IMR-90 (cell line): ENCODE measurements at regions not wholly inside any gene's neighbourhood (a gene's known extent, or its start where the extent isn't known, plus 50 kb on each side); places are given as distances from the start of the nearest gene placed in this dataset.

Source experiments
- ATAC-seq: fragments of 200-7000 bp; cut with Tn5 transposase; 2 replicates; pipeline ENCODE4 v1.9.1; 2020; ENCODE audit warnings: low read depth, mild to moderate bottlenecking, moderate library complexity
- BruUV-seq: library from RNA; stranded (reverse); fragments of 400-500 nt; replicated peaks from 2 replicates; lab custom pipeline; 2021; lab: Mats Ljungman, UMichigan
- CTCF ChIA-PET: fragments of 300-600 bp; formaldehyde crosslinking; extraction: SDS; loops from one replicate; lab custom pipeline; 2021; ENCODE audit warnings: antibody characterized with exemption; lab: Yijun Ruan, JAX
- POLR2A ChIA-PET: fragments of 300-600 bp; sonication (Branson Sonifier 250); formaldehyde crosslinking; loops from one replicate; lab custom pipeline; 2022; ENCODE audit warnings: antibody characterized with exemption; ENCODE audit not compliant: unreplicated experiment; lab: Charles Lee
- DNase-seq: peaks from one replicate; pipeline ENCODE4 v3.0.0; 2013
- H2AFZ ChIP-seq: replicated peaks from 2 replicates; pipeline ENCODE3; 2013; ENCODE audit warnings: low read length, mild to moderate bottlenecking; ENCODE audit not compliant: poor library complexity
- H2AK5ac ChIP-seq: 2 replicates; pipeline ENCODE4 v1.6.1; 2013; ENCODE audit warnings: low read depth, low read length, inconsistent platforms
- H2AK9ac ChIP-seq: replicated peaks from 2 replicates; pipeline ENCODE3; 2013; ENCODE audit warnings: mild to moderate bottlenecking, low read depth, low read length, moderate library complexity; ENCODE audit not compliant: poor library complexity
- H2BK120ac ChIP-seq: 2 replicates; pipeline ENCODE4 v1.6.1; 2013; ENCODE audit warnings: low read depth, low read length, inconsistent platforms
- H2BK15ac ChIP-seq: 3 replicates; pipeline ENCODE4 v1.6.1; 2013; ENCODE audit warnings: low read depth, low read length, inconsistent platforms
- H2BK20ac ChIP-seq: 2 replicates; pipeline ENCODE4 v1.6.1; 2013; ENCODE audit warnings: low read depth, mild to moderate bottlenecking, inconsistent platforms, low read length, moderate library complexity
- H2BK5ac ChIP-seq: 2 replicates; pipeline ENCODE4 v1.6.1; 2013; ENCODE audit warnings: mild to moderate bottlenecking, low read depth, low read length, inconsistent platforms; ENCODE audit not compliant: poor library complexity, severe bottlenecking
- H3K14ac ChIP-seq: replicated peaks from 2 replicates; pipeline ENCODE4 v1.6.1; 2013; ENCODE audit warnings: low read depth, low read length, inconsistent platforms
- H3K18ac ChIP-seq: 2 replicates; pipeline ENCODE4 v1.6.1; 2013; ENCODE audit warnings: low read depth, low read length, control low read depth
- H3K23ac ChIP-seq: 2 replicates; pipeline ENCODE4 v1.6.1; 2013; ENCODE audit warnings: low read depth, low read length, inconsistent platforms
- H3K27ac ChIP-seq: 2 replicates; pipeline ENCODE4 v1.5.1; 2013; ENCODE audit warnings: mild to moderate bottlenecking, control low read depth, low read length; ENCODE audit not compliant: insufficient read depth
- H3K27me3 ChIP-seq: 2 replicates; pipeline ENCODE4 v1.6.1; 2013; ENCODE audit warnings: low read length; ENCODE audit not compliant: control insufficient read depth, insufficient read depth
- H3K36me3 ChIP-seq: 2 replicates; pipeline ENCODE4 v1.6.1; 2013; ENCODE audit warnings: low read length, mixed read lengths; ENCODE audit not compliant: control insufficient read depth, insufficient read depth
- H3K4ac ChIP-seq: 2 replicates; pipeline ENCODE4 v1.6.1; 2013; ENCODE audit warnings: low read depth, low read length, inconsistent platforms
- H3K4me1 ChIP-seq: 2 replicates; pipeline ENCODE4 v1.6.1; 2013; ENCODE audit warnings: low read length, mixed read lengths; ENCODE audit not compliant: control insufficient read depth, insufficient read depth
- H3K4me2 ChIP-seq: 2 replicates; pipeline ENCODE4 v1.6.1; 2013; ENCODE audit warnings: low read depth, mild to moderate bottlenecking, control low read depth, low read length, moderate library complexity
- H3K4me3 ChIP-seq: 2 replicates; pipeline ENCODE4 v1.5.1; 2013; ENCODE audit warnings: low read depth, mild to moderate bottlenecking, control low read depth, low read length, moderate library complexity; ENCODE audit not compliant: insufficient read depth
- H3K56ac ChIP-seq: 2 replicates; pipeline ENCODE4 v1.6.1; 2013; ENCODE audit warnings: low read length, inconsistent platforms; ENCODE audit not compliant: insufficient read depth; ENCODE audit errors: extremely low read depth
- H3K79me1 ChIP-seq, 2 experiments: 2 replicates each; pipeline ENCODE4 v1.6.1; 2013; ENCODE audit warnings: low read length in 2 of 2, inconsistent platforms in 1 of 2, low read depth in 1 of 2
- H3K9ac ChIP-seq: 2 replicates; pipeline ENCODE4 v1.6.1; 2013; ENCODE audit warnings: low read depth, low read length, control low read depth
- H3K9me1 ChIP-seq: 2 replicates; pipeline ENCODE4 v1.6.1; 2013; ENCODE audit warnings: low read length, inconsistent platforms; ENCODE audit not compliant: insufficient read depth
- H3K9me3 ChIP-seq: 2 replicates; pipeline ENCODE4 v1.6.1; 2013; ENCODE audit warnings: low read length; ENCODE audit not compliant: control insufficient read depth, insufficient read depth
- H4K20me1 ChIP-seq: 2 replicates; pipeline ENCODE4 v1.6.1; 2013; ENCODE audit warnings: low read length, inconsistent platforms; ENCODE audit not compliant: insufficient read depth
- H4K5ac ChIP-seq: 2 replicates; pipeline ENCODE4 v1.6.1; 2013; ENCODE audit warnings: mild to moderate bottlenecking, low read depth, low read length, control low read depth
- H4K8ac ChIP-seq, 2 experiments: 2 replicates each; pipeline ENCODE4 v1.6.1; 2013; ENCODE audit warnings: low read depth in 2 of 2, low read length in 2 of 2, control low read depth in 1 of 2, inconsistent platforms in 1 of 2
- H4K91ac ChIP-seq: 2 replicates; pipeline ENCODE4 v1.6.1; 2013; ENCODE audit warnings: low read depth, low read length, inconsistent platforms; ENCODE audit not compliant: insufficient read depth
- CEBPB ChIP-seq: IDR thresholded peaks from 2 replicates; pipeline ENCODE4 v1.6.1; 2012; ENCODE audit warnings: low read depth, low read length, improper control_type of control experiment
- CHD1 ChIP-seq: IDR thresholded peaks from 2 replicates; pipeline ENCODE4 v1.6.1; 2012; ENCODE audit warnings: low read depth, low read length, improper control_type of control experiment
- CTCF ChIP-seq: conservative IDR thresholded peaks from 2 replicates; pipeline ENCODE4 v1.5.1; 2012; ENCODE audit warnings: mild to moderate bottlenecking, low read depth, low read length, improper control_type of control experiment
- MAFK ChIP-seq: IDR thresholded peaks from 2 replicates; pipeline ENCODE4 v1.6.1; 2012; ENCODE audit warnings: low read depth, low read length, improper control_type of control experiment
- MAZ ChIP-seq: IDR thresholded peaks from 2 replicates; pipeline ENCODE4 v1.6.1; 2012; ENCODE audit warnings: low read depth, mild to moderate bottlenecking, low read length, improper control_type of control experiment, moderate library complexity, borderline replicate concordance
- MXI1 ChIP-seq: IDR thresholded peaks from 2 replicates; pipeline ENCODE4 v1.6.1; 2012; ENCODE audit warnings: low read depth, mild to moderate bottlenecking, low read length, moderate library complexity, borderline replicate concordance
- POLR2A ChIP-seq: IDR thresholded peaks from 2 replicates; pipeline ENCODE4 v1.6.1; 2012; ENCODE audit warnings: mild to moderate bottlenecking, low read depth, low read length
- RAD21 ChIP-seq: IDR thresholded peaks from 2 replicates; pipeline ENCODE4 v1.6.1; 2012; ENCODE audit warnings: low read length, improper control_type of control experiment
- RCOR1 ChIP-seq: IDR thresholded peaks from 2 replicates; pipeline ENCODE4 v1.6.1; 2012; ENCODE audit warnings: mild to moderate bottlenecking, low read length, improper control_type of control experiment; ENCODE audit not compliant: insufficient replicate concordance
- SMC3 ChIP-seq: fragments of 150-350 bp; IDR thresholded peaks from 2 replicates; pipeline ENCODE4 v1.6.1; 2016; ENCODE audit warnings: low read depth, mild to moderate bottlenecking, antibody characterized with exemption, low read length, moderate library complexity
- WGBS, 2 experiments: methylation state at CpG; one replicate each; pipeline versions ENCODE4 v1.1.5 to v1.1.7; 2013; ENCODE audit warnings: missing lambda C conversion rate in 2 of 2; ENCODE audit not compliant: insufficient read length in 1 of 2; ENCODE audit errors: extremely low coverage in 2 of 2; 5-methylcytosine and 5-hydroxymethylcytosine counted together
- dilution Hi-C: fragments of 300-500 bp; cut with HindIII; formaldehyde crosslinking; loops from one replicate; pipeline ENCODE4 v1.14.3; 2018; ENCODE audit warnings: low sequenced_read_pairs; ENCODE audit not compliant: unreplicated experiment
- in situ Hi-C: fragments of 300-500 bp; cut with MboI; formaldehyde crosslinking; loops from 3 replicates; pipeline ENCODE4 v1.14.3; 2019; ENCODE audit warnings: low sequenced_read_pairs, inconsistent platforms, mixed read lengths
- intact Hi-C: fragments of 100-400 bp; cut with micrococcal nuclease; formaldehyde crosslinking; loops from 2 replicates; pipeline ENCODE4 v1.10.0; 2022
- TF ChIP-seq, protein P1 (sequence below): fragments of 150-350 bp; IDR thresholded peaks from 2 replicates; pipeline ENCODE4 v1.6.1; 2016; ENCODE audit warnings: low read depth, mild to moderate bottlenecking, low read length, moderate library complexity, borderline replicate concordance

GRCh38 chr6:105884011-105884410 lies 202.1 kb upstream of the PRDM1 start:
- intact Hi-C loops, result no loop called here
- TF ChIP-seq RAD21 (no peak), SMC3 (no peak), CTCF (no peak), POLR2A (no peak), MAZ (no peak), CHD1 (no peak), RCOR1 (no peak), MXI1 (no peak), CEBPB (no peak), MAFK (no peak)
- TF ChIP-seq, protein P1, sequence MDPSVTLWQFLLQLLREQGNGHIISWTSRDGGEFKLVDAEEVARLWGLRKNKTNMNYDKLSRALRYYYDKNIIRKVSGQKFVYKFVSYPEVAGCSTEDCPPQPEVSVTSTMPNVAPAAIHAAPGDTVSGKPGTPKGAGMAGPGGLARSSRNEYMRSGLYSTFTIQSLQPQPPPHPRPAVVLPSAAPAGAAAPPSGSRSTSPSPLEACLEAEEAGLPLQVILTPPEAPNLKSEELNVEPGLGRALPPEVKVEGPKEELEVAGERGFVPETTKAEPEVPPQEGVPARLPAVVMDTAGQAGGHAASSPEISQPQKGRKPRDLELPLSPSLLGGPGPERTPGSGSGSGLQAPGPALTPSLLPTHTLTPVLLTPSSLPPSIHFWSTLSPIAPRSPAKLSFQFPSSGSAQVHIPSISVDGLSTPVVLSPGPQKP, result no peak
- no TSS peak for BruUV-seq

More at GRCh38 chr6:105884011-105884410, 202.1 kb upstream of the PRDM1 start:
- H4K8ac ChIP-seq, result no peak overlapping the region
- ChIA-PET CTCF (interaction anchor here (1.2 kb wide), 1 partner anchor 17 kb away, joined by 5 read pairs; no protein-coding TSS in a partner anchor), POLR2A (no interaction called here)
- WGBS, 2 experiments, result 53% methylated on average over 3 of the region's 4 CpGs; no CpG with 5 or more reads in 1 of the 2 experiments
- peak overlapping the region; percentile 18; the same call in 1 of the 2 replicates for H2BK120ac ChIP-seq
- no peak overlapping the region for H2BK5ac ChIP-seq
- H4K91ac ChIP-seq, result no peak overlapping the region
- H3K4me2 ChIP-seq, result no peak overlapping the region
- no peak overlapping the region for H3K18ac ChIP-seq
- no peaks in the 10 kb centered on the region for H4K20me1 ChIP-seq
- H3K27ac ChIP-seq, result no peak overlapping the region
- dilution Hi-C loops, result no loop called here
- no peak overlapping the region for H2AK9ac ChIP-seq
- H3K9me3 ChIP-seq, result no peaks in the 10 kb centered on the region
- H3K23ac ChIP-seq, result no peak overlapping the region
- H3K27me3 ChIP-seq, result no peaks in the 10 kb centered on the region
- in situ Hi-C loops, result no loop called here
- H3K4me3 ChIP-seq, result no peak overlapping the region
- H3K36me3 ChIP-seq, result no peaks in the 10 kb centered on the region
- peaks cover 6% of the 10 kb centered on the region; the same call in 1 of the 2 replicates for H3K4me1 ChIP-seq
- H4K5ac ChIP-seq, result no peak overlapping the region
- H3K79me1 ChIP-seq, result no peaks in the 10 kb centered on the region
- peaks cover 3% of the 10 kb centered on the region; the same call in 1 of the 2 replicates for H3K9me1 ChIP-seq
- H2BK15ac ChIP-seq, result peak overlapping the region; percentile 57; the same call in 2 of the 3 replicates
- no peak overlapping the region for H2AFZ ChIP-seq
- no peak overlapping the region for H2BK20ac ChIP-seq
- H3K56ac ChIP-seq, result no peak overlapping the region
- H3K4ac ChIP-seq, result no peak overlapping the region
- H3K14ac ChIP-seq, result no peak overlapping the region
- H2AK5ac ChIP-seq, result no peak overlapping the region
- H3K9ac ChIP-seq, result no peak overlapping the region
- DNase-seq (no peak), ATAC-seq (no peak)
